Progenitor cell of endocrine pancreas (in vitro differentiated cells): ENCODE measurements at regions not wholly inside any gene's neighbourhood (a gene's known extent, or its start where the extent isn't known, plus 50 kb on each side); places are given as distances from the start of the nearest gene placed in this dataset.

ENCODE experiments used
- DNase-seq: peaks from one replicate; pipeline ENCODE4 v3.0.0; 2021; ENCODE audit warnings: low spot score; ENCODE audit not compliant: unreplicated experiment
- H3K27ac Mint-ChIP-seq: 2 replicates; pipeline ENCODE4 v1.8.0; 2021; ENCODE audit warnings: mild to moderate bottlenecking, moderate library complexity, mixed read lengths
- H3K27me3 Mint-ChIP-seq: 2 replicates; pipeline ENCODE4 v1.8.0; 2021; ENCODE audit warnings: mixed read lengths
- H3K36me3 Mint-ChIP-seq: 2 replicates; pipeline ENCODE4 v1.8.0; 2022; ENCODE audit warnings: mixed read lengths; ENCODE audit not compliant: insufficient read depth
- H3K4me1 Mint-ChIP-seq: 2 replicates; pipeline ENCODE4 v1.8.0; 2021; ENCODE audit warnings: low read depth, mixed read lengths
- H3K4me3 Mint-ChIP-seq: 2 replicates; pipeline ENCODE4 v1.8.0; 2021; ENCODE audit warnings: low read depth, mild to moderate bottlenecking, moderate library complexity, mixed read lengths
- H3K9me3 Mint-ChIP-seq: 2 replicates; pipeline ENCODE4 v1.8.0; 2021; ENCODE audit warnings: low read depth, mixed read lengths
- TF ChIP-seq, protein P1 (sequence below): fragments of 200-600 bp; sonication (generic); IDR thresholded peaks from one replicate; pipeline ENCODE4 v1.5.0; 2021; ENCODE audit warnings: antibody characterized with exemption, mild to moderate bottlenecking; ENCODE audit not compliant: unreplicated experiment

DNA sequence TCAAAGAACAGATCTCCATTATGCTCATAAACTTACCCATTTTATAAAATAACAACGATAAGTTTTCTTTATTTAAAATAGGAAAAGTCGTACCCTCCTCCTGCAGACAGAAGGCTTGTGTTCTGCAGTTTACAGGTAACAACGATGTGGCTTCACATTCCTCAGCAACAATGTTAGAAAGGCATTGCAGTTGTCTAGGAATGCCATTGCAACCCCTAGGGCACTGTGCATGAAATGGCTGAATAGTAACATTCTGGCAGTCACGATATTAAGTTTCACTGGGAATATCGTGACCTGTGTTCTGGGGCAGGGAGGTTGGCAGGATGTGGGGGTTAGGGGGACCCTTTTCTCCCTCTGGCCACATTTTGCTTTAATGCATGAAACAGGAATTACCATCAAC is 331.9 kb downstream of the DEPDC1B start:
- Mint-ChIP-seq H3K36me3 (no peaks in the 10 kb centered on the region), H3K27ac (no peak overlapping the region), H3K9me3 (peaks cover 2% of the 10 kb centered on the region), H3K4me1 (peaks cover 16% of the 10 kb centered on the region), H3K4me3 (no peak overlapping the region), H3K27me3 (peaks cover 26% of the 10 kb centered on the region)
- no peak for DNase-seq
- TF ChIP-seq, protein P1, sequence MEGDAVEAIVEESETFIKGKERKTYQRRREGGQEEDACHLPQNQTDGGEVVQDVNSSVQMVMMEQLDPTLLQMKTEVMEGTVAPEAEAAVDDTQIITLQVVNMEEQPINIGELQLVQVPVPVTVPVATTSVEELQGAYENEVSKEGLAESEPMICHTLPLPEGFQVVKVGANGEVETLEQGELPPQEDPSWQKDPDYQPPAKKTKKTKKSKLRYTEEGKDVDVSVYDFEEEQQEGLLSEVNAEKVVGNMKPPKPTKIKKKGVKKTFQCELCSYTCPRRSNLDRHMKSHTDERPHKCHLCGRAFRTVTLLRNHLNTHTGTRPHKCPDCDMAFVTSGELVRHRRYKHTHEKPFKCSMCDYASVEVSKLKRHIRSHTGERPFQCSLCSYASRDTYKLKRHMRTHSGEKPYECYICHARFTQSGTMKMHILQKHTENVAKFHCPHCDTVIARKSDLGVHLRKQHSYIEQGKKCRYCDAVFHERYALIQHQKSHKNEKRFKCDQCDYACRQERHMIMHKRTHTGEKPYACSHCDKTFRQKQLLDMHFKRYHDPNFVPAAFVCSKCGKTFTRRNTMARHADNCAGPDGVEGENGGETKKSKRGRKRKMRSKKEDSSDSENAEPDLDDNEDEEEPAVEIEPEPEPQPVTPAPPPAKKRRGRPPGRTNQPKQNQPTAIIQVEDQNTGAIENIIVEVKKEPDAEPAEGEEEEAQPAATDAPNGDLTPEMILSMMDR = no peak

DNA sequence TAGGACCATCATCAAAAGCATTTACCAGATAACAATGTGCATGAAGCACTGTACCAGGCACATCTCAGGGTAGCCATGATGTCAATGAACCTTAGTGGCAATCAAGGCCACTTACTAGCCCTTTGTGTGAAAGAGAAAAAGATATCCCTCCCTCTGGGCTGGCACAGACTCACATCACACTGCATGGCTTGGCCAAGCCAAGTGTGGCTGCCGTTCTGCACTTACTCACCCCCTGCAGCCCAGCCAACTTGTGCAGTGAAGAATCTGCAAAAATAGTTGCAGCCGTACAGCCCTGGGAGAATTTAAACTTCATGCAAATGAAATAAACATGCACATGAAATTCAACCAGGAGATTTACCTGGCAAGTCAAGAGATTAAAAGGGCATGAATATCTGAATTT is 333.5 kb downstream of the DEPDC1B start:
- no peak overlapping the region for H3K4me3 Mint-ChIP-seq
- H3K27me3 Mint-ChIP-seq = peaks cover 26% of the 10 kb centered on the region
- TF ChIP-seq, protein P1 = no peak
- no peak for DNase-seq
- H3K4me1 Mint-ChIP-seq = peaks cover 13% of the 10 kb centered on the region
- no peak overlapping the region for H3K27ac Mint-ChIP-seq
- H3K36me3 Mint-ChIP-seq = no peaks in the 10 kb centered on the region
- H3K9me3 Mint-ChIP-seq = peaks cover 2% of the 10 kb centered on the region

DNA sequence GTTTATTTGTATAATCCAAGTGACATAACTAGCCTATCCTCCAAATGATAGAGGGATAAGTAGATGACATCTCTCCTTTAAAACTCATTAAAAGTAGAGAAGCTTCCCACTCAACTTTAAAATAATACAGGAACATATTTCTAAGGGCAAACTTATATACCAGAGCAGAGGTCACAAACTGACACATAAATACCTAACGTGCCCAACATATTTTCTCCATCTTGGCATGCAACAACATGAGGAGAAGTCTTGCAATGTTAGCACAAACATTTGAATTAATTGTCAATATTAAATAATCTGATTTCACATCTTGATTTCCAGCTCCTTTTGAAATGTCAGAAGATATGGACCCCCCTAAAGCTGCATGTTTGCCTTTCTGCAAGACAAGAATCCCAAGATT is 335.0 kb downstream of the DEPDC1B start:
- TF ChIP-seq, protein P1 = no peak
- Mint-ChIP-seq H3K27me3 (peaks cover 26% of the 10 kb centered on the region), H3K9me3 (peaks cover 2% of the 10 kb centered on the region), H3K27ac (no peak overlapping the region), H3K4me1 (peaks cover 18% of the 10 kb centered on the region), H3K36me3 (no peaks in the 10 kb centered on the region), H3K4me3 (no peak overlapping the region)
- no peak for DNase-seq

DNA sequence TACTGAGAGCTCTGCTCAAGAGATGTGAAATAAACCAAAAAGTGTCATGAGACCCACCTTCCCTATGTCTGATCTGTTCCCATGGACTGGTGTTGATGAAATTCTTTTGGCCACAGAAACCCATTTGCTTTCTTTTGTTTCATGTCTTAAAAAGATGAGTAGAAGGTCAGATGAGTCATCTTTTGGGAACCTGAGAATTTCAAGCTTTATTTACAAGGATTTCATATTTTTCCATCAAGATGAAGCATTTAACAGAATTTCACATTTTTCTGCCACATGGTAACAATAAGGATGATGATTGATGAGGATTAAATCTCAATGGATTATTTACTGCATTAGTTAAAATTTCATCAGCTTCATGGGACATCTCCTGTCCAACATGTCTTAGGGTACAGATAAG is 337.8 kb downstream of the DEPDC1B start:
- no peak for DNase-seq
- TF ChIP-seq, protein P1 = no peak
- H3K27ac Mint-ChIP-seq = no peak overlapping the region
- peaks cover 14% of the 10 kb centered on the region for H3K27me3 Mint-ChIP-seq
- no peaks in the 10 kb centered on the region for H3K9me3 Mint-ChIP-seq
- no peak overlapping the region for H3K4me3 Mint-ChIP-seq
- no peaks in the 10 kb centered on the region for H3K36me3 Mint-ChIP-seq
- peaks cover 23% of the 10 kb centered on the region for H3K4me1 Mint-ChIP-seq

DNA sequence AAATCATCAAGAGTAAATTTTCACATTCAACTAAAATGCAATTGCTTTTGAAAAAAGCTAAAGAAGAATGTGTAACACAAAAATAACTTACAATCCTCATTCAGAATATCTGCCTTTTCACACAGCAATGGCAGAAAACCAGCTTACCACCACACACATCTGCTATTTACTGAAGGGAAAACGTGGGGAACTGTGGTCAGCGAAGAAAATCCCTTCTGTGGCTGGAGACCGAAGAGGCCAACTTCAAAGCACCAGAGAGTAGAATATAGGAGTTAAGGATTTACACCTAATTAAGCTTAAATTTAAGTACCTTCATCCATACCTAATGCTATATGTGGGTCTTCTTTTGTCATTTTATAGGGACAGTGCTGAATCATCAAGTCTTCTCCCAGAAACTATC is 339.6 kb downstream of the DEPDC1B start:
- TF ChIP-seq, protein P1 = no peak
- H3K9me3 Mint-ChIP-seq = no peaks in the 10 kb centered on the region
- H3K36me3 Mint-ChIP-seq = no peaks in the 10 kb centered on the region
- H3K4me3 Mint-ChIP-seq = no peak overlapping the region
- H3K27ac Mint-ChIP-seq = no peak overlapping the region
- peaks cover 6% of the 10 kb centered on the region for H3K27me3 Mint-ChIP-seq
- peaks cover 23% of the 10 kb centered on the region for H3K4me1 Mint-ChIP-seq
- DNase-seq = no peak
